ENCODE measurements at regions not wholly inside any gene's neighbourhood (a gene's known extent, or its start where the extent isn't known, plus 50 kb on each side); places are given as distances from the start of the nearest gene placed in this dataset.

DNA sequence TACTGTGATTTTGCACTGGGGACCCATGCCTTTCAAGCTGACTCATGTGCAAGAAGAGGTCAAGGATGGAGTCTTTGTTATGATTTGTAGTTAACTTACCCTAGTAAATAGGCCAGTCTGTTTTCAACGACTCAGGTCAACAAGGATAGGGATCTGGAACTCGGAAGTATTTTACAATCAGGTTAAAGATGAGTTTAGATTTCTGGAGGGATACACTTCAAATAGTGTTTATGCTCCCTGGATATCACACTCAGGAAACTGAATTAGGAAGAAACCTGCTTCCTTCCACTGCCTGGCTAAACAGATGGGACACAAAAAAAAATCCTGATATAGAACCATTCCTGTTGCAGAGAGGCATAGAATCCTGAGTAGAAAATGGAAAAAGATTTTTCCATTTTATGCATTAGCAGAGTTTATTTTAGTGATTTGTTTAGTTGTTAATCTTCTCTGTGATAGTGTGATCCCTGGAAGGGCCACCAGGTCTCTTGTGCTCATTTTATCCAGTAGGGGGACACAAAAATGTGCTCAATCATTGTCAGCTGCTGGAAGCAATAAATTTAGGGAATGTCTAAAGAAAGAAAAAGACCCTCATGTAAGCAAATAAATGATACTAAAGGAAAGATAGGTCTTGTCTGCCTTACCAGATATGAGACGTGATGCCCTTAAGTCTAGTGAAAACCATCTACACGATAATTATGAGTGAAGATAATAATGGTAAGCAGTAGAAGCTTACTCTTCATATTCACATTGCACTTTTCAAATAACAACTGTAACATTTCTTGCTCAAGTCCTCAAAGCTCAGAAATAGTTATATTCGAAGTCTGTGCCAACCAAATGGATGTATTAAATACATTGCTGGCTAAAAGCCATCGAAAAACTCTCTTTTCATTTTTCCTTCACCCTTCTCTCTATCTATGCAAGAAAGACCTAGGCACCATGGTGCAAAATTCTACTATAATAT, 452.1 kb upstream of the KCNMB2 start:
- TF ChIP-seq, protein P1, sequence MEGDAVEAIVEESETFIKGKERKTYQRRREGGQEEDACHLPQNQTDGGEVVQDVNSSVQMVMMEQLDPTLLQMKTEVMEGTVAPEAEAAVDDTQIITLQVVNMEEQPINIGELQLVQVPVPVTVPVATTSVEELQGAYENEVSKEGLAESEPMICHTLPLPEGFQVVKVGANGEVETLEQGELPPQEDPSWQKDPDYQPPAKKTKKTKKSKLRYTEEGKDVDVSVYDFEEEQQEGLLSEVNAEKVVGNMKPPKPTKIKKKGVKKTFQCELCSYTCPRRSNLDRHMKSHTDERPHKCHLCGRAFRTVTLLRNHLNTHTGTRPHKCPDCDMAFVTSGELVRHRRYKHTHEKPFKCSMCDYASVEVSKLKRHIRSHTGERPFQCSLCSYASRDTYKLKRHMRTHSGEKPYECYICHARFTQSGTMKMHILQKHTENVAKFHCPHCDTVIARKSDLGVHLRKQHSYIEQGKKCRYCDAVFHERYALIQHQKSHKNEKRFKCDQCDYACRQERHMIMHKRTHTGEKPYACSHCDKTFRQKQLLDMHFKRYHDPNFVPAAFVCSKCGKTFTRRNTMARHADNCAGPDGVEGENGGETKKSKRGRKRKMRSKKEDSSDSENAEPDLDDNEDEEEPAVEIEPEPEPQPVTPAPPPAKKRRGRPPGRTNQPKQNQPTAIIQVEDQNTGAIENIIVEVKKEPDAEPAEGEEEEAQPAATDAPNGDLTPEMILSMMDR (IDR thresholded peaks at IDR 0.05; ENCODE audit: extremely low read depth, insufficient read depth, missing control alignments), result no peak
- in situ Hi-C loops (cut with MboI; ENCODE audit: low pct_unique_long_range_greater_than_20kb, low sequenced_read_pairs, unreplicated experiment), result no loop called here
- DNase-seq (ENCODE audit: low spot score), result no peak

DNA sequence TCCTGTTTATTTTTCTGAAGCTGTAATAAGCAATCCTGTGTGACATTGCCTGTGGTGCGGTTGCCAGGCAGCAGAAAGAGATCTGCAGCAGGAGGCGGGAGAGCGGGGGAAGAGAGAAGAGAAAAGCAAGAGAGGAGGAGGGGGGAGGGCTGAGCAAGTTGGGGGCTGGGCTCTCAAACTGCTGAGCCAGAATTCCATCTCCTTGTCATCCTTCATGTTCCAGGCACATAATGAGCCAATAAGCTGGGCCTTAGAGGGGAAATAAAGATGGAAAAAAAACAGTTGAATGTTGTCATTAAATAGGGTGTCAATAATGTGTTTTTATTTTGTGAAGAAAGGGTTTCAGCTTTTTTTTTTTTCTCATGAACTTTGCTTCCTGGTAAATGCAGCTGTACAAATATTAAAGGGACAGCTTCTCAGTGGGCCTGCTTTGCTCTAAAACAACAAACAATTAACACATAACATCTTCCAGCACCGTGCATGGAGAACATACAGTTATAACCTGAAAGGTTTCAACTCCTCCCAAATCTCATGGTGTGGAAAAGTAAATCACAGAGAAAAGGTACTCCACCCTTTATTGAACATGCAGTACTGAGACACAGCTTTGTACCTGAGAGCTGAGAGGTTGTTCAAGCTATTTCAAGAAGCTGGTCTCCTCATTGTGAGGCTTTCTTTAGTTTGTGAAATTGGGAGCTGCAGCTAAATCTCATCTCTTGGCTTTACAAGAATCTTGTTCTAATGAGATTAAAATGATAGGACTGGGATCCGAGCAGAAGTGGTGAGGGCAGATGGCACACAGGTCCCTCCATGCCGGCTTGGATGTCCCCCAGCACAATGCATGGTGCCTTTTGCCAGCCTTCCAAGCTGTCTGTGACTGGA, 451.1 kb upstream of the KCNMB2 start:
- TF ChIP-seq, protein P1 (IDR thresholded peaks at IDR 0.05; ENCODE audit: extremely low read depth, insufficient read depth, missing control alignments), result no peak
- DNase-seq (ENCODE audit: low spot score), result no peak
- in situ Hi-C loops (cut with MboI; ENCODE audit: low pct_unique_long_range_greater_than_20kb, low sequenced_read_pairs, unreplicated experiment), result no loop called here

DNA sequence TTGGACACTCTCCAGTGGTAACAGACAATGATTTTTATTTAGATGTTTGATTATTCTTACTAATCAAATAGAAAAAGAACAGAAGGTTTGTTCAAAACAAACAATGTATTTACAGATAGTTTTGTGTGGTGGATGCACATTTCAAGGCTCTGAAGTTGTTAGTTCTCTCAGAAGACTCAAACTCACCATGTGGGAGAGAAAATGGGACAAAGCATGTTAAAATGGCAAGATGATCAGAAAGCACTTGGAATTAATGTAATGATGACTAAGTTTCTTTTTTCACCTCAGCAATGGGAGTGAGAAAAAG, 450.5 kb upstream of the KCNMB2 start:
- TF ChIP-seq, protein P1 (IDR thresholded peaks at IDR 0.05; ENCODE audit: extremely low read depth, insufficient read depth, missing control alignments), result no peak
- DNase-seq (ENCODE audit: low spot score), result no peak
- in situ Hi-C loops (cut with MboI; ENCODE audit: low pct_unique_long_range_greater_than_20kb, low sequenced_read_pairs, unreplicated experiment), result no loop called here

DNA sequence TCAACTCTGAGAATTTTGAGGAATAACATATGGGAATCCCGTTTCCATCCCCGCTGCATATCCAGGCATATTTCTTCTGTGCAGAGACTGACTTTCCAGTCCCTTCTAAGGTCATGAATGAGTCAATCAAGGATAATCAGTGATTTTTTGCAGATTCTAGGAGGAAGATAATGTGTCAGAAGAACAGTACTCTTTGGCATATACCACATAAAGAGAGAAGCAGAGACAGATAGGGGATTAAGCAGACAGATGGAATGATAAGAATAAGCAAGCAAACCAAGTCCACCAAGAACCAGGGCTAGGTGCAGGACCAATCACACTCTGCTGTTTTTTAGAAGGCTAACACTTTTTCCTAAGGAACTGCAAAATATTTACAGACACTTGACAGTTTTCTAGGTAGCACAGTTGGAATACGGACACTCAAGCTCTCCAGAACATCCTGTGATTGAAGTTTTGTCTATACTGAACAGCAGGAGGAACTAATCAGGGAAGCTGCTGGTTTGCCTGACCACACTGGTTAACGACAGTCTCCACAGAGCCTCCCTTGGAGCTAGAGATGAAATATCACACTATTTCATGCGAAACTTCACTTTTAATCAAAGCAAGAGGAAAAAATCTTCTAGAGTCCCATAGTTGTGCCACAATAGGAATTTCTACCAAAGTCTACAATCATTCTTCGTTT, 450.0 kb upstream of the KCNMB2 start:
- TF ChIP-seq, protein P1 (IDR thresholded peaks at IDR 0.05; ENCODE audit: extremely low read depth, insufficient read depth, missing control alignments), result no peak
- in situ Hi-C loops (cut with MboI; ENCODE audit: low pct_unique_long_range_greater_than_20kb, low sequenced_read_pairs, unreplicated experiment), result no loop called here
- DNase-seq (ENCODE audit: low spot score), result no peak

DNA sequence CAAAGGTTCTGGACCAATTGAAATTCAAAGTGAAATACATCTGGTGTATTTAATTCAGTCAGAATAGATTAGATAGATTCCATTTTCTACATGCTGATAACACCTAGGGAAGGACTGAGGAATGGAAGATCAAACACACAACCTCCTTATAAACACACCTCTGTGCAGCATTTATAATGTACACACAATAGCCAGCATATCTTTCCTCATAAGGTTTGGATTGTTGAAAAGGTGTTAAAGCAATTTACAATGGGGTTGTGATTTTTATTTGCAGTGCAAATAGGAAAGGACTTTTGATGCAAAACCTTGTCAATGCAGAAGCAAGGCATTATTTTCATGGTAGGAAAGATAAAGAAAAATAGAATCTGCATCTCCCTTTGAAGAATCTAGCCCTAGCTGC, 448.9 kb upstream of the KCNMB2 start:
- TF ChIP-seq, protein P1 (IDR thresholded peaks at IDR 0.05; ENCODE audit: extremely low read depth, insufficient read depth, missing control alignments), result no peak
- in situ Hi-C loops (cut with MboI; ENCODE audit: low pct_unique_long_range_greater_than_20kb, low sequenced_read_pairs, unreplicated experiment), result no loop called here
- no peak for DNase-seq (ENCODE audit: low spot score)

DNA sequence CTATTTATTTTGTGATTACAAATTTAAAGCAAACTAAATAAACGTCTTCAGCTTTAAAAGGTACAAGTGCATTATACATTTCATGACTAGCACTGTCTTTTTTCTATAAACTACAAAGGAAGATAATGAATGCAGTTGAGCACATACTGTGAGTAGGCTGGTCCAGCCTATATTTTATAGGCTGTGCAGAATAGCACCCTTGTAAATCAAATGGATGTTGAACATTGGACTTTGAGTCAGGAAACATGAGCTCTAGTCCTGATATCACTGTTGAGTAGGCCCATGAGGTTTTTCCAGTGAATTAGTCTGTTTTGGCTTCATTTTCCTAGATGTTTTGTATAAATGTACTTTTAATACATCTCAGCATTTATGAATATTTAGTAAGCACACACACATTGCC, 447.3 kb upstream of the KCNMB2 start:
- in situ Hi-C loops (cut with MboI; ENCODE audit: low pct_unique_long_range_greater_than_20kb, low sequenced_read_pairs, unreplicated experiment), result no loop called here
- TF ChIP-seq, protein P1 (IDR thresholded peaks at IDR 0.05; ENCODE audit: extremely low read depth, insufficient read depth, missing control alignments), result no peak

More for the DNA sequence above, 447.3 kb upstream of the KCNMB2 start:
- no peak for DNase-seq (ENCODE audit: low spot score)
